Activated naive CD8-positive, alpha-beta T cell (primary cell): ENCODE measurements at regions not wholly inside any gene's neighbourhood (a gene's known extent, or its start where the extent isn't known, plus 50 kb on each side); places are given as distances from the start of the nearest gene placed in this dataset.

Experiments
- H3K27ac Mint-ChIP-seq: one replicate; pipeline ENCODE4 v1.8.0; 2021; ENCODE audit warnings: mixed read lengths
- H3K27me3 Mint-ChIP-seq: one replicate; pipeline ENCODE4 v1.8.0; 2021; ENCODE audit warnings: mixed read lengths
- H3K36me3 Mint-ChIP-seq: one replicate; pipeline ENCODE4 v1.8.0; 2021; ENCODE audit warnings: mixed read lengths
- H3K4me1 Mint-ChIP-seq: one replicate; pipeline ENCODE4 v1.8.0; 2021; ENCODE audit warnings: low read depth, mixed read lengths
- H3K4me3 Mint-ChIP-seq: one replicate; pipeline ENCODE4 v1.8.0; 2021; ENCODE audit warnings: mild to moderate bottlenecking, mixed read lengths
- H3K9me3 Mint-ChIP-seq: one replicate; pipeline ENCODE4 v1.8.0; 2021; ENCODE audit warnings: low read depth, mixed read lengths

DNA sequence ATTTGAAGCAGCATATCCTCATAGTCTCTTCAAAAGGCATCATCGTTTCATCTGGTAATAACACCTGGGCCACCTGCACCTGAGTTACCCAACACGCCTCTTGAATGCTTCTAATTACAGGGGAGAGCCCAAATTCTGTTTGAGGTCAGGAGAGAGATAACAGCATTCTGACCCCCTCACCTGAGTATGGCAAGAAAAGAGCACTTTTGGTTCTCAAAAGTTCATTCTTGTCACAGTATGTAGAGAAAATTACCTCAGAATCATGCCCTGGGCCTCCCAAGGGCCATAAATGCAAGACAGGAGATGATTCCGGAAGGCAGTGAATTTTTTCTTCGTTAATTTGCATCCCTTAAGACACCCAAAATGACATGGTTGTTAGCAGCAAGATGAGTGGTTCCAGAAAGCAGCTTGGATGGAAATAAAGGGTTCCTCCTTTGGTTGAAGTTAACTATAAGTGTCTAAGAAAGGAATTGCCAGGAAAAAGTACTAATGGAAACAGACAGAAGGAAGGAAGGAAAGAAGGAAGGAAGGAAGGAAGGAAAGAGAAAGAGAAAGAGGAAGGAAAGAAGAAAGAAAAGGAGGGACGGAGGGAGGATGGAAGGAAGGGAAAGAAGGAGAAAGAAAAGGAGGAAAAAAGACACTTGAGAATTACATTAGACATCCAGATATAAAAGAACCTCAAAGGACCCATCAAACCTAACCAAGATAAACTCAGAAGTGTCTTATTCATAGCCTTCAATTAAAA lies 228.4 kb upstream of the RHOBTB1 start:
- no peak overlapping the region for H3K27ac Mint-ChIP-seq
- peaks cover 9% of the 10 kb centered on the region for H3K9me3 Mint-ChIP-seq
- no peak overlapping the region for H3K4me3 Mint-ChIP-seq
- peaks cover 3% of the 10 kb centered on the region for H3K27me3 Mint-ChIP-seq
- H3K4me1 Mint-ChIP-seq = no peaks in the 10 kb centered on the region
- H3K36me3 Mint-ChIP-seq = no peaks in the 10 kb centered on the region

DNA sequence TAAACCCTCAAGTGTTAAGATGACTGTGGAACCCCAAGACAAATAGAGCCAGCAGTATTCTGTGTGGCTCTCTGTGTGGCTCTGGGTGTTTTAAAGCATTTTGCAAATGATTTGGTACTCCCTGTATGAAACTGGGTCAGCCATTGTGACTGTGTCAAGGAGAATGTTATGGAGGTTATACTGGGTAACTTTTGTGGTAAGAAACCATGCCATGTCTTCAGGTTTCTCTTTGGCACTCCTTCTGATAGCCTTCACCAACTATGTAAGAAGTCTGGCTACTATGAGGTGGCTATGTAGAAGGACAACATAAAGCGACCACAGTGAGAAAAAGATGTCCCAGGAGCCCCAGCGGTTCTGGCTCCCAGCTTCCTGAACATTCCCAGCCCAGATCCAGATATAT lies 226.6 kb upstream of the RHOBTB1 start:
- no peaks in the 10 kb centered on the region for H3K4me1 Mint-ChIP-seq
- H3K4me3 Mint-ChIP-seq = no peak overlapping the region
- H3K9me3 Mint-ChIP-seq = peaks cover 10% of the 10 kb centered on the region
- H3K27me3 Mint-ChIP-seq = peaks cover 3% of the 10 kb centered on the region
- H3K36me3 Mint-ChIP-seq = no peaks in the 10 kb centered on the region
- H3K27ac Mint-ChIP-seq = no peak overlapping the region

- no peaks in the 10 kb centered on the region for H3K36me3 Mint-ChIP-seq
- H3K4me1 Mint-ChIP-seq = no peaks in the 10 kb centered on the region
- H3K4me3 Mint-ChIP-seq = no peak overlapping the region
- no peak overlapping the region for H3K27ac Mint-ChIP-seq
- H3K27me3 Mint-ChIP-seq = peaks cover 3% of the 10 kb centered on the region
- H3K9me3 Mint-ChIP-seq = peaks cover 10% of the 10 kb centered on the region
Observed at GRCh38 chr10:61169294-61169693, 225.3 kb upstream of the RHOBTB1 start.

DNA sequence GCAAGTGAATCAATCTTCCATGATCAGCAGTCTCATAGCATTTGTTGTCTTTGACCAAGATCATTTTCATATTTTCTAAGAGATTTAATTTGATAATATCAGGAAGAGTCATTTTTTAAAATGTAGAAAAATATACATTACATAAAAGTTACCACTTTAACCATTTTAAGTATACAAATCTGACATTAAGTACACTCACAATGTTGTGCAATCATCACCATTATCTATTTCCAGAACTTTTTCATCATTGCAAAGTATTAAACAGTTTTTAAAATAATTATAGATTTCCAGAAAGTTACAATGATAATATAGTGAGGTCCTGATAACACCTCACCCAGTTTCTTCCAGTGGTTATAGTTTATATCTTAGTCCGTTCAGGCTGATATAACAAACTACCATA lies 222.5 kb upstream of the RHOBTB1 start:
- H3K9me3 Mint-ChIP-seq = peaks cover 10% of the 10 kb centered on the region
- H3K27me3 Mint-ChIP-seq = no peaks in the 10 kb centered on the region
- no peaks in the 10 kb centered on the region for H3K36me3 Mint-ChIP-seq
- no peak overlapping the region for H3K27ac Mint-ChIP-seq
- no peak overlapping the region for H3K4me3 Mint-ChIP-seq
- no peaks in the 10 kb centered on the region for H3K4me1 Mint-ChIP-seq

- Mint-ChIP-seq H3K9me3 (peaks cover 10% of the 10 kb centered on the region), H3K27ac (no peak overlapping the region), H3K27me3 (no peaks in the 10 kb centered on the region), H3K36me3 (no peaks in the 10 kb centered on the region), H3K4me1 (no peaks in the 10 kb centered on the region), H3K4me3 (no peak overlapping the region)
Observed at GRCh38 chr10:61166065-61166464, 222.1 kb upstream of the RHOBTB1 start.

GRCh38 chr10:61164458-61165160 lies 220.6 kb upstream of the RHOBTB1 start:
- no peak overlapping the region for H3K4me3 Mint-ChIP-seq
- no peak overlapping the region for H3K27ac Mint-ChIP-seq
- no peaks in the 10 kb centered on the region for H3K27me3 Mint-ChIP-seq
- H3K36me3 Mint-ChIP-seq = no peaks in the 10 kb centered on the region
- H3K9me3 Mint-ChIP-seq = peaks cover 10% of the 10 kb centered on the region
- H3K4me1 Mint-ChIP-seq = no peaks in the 10 kb centered on the region

DNA sequence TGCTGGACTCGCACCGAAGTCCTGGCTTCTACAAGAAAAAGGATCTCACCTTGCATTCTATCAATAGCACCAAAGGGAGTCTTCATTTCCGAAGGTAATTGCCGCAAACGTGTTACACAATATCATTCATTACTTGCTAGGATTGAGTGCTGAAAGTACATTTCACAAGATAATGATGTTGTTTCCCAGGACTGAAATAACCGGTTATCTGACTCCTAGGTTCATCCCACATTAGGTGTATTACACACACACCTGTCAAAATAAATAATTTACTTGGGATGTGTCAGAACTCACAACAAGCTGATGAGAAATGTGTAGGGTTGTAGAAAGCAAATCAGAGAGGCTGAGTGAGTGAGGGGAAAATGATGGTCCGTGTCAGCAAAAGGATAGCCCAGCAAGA lies 219.4 kb upstream of the RHOBTB1 start:
- Mint-ChIP-seq H3K36me3 (no peaks in the 10 kb centered on the region), H3K27me3 (no peaks in the 10 kb centered on the region), H3K9me3 (peaks cover 10% of the 10 kb centered on the region), H3K27ac (no peak overlapping the region), H3K4me1 (no peaks in the 10 kb centered on the region), H3K4me3 (no peak overlapping the region)

DNA sequence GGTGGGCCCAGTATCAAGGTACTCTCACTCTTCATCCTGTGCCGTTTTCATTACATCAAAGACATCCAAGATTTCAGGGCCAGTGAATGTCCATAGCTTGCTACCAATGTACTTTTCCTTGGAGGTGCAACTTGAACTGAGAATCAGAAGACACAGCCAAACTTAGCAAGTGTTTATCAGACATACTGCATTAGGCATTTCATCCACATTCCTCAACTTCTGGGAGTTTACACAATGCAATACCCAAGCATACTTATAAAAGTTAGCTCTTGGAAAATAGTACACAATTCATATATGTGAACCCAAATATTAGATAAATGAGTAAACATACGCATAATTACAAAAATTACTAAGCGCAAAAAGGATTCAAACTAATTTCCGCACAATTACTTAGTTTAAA lies 216.3 kb upstream of the RHOBTB1 start:
- Mint-ChIP-seq H3K9me3 (no peaks in the 10 kb centered on the region), H3K27ac (no peak overlapping the region), H3K4me3 (no peak overlapping the region), H3K36me3 (no peaks in the 10 kb centered on the region), H3K4me1 (no peaks in the 10 kb centered on the region), H3K27me3 (no peaks in the 10 kb centered on the region)

DNA sequence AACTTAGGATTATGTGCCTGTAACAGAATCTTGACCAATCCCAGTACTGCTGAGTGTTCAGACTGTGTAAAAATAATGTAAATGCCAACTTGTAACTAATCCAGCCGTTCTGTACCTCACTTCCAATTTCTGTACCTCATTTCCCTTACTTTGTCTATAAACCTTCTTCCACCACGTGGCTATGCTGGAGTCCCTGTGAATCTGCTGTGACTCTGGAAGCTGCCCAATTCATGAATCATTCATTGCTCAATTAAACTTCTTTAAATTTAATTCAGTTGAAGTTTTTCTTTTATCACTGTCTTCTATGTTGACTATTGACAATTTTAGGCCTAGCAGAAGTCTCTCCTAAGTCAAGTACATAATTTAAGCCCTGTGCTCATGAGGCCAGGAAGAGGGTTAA lies 215.3 kb upstream of the RHOBTB1 start:
- Mint-ChIP-seq H3K36me3 (no peaks in the 10 kb centered on the region), H3K27ac (no peak overlapping the region), H3K27me3 (no peaks in the 10 kb centered on the region), H3K4me3 (no peak overlapping the region), H3K9me3 (no peaks in the 10 kb centered on the region), H3K4me1 (no peaks in the 10 kb centered on the region)

- H3K4me1 Mint-ChIP-seq = no peaks in the 10 kb centered on the region
- H3K27me3 Mint-ChIP-seq = no peaks in the 10 kb centered on the region
- H3K36me3 Mint-ChIP-seq = no peaks in the 10 kb centered on the region
- no peak overlapping the region for H3K4me3 Mint-ChIP-seq
- no peak overlapping the region for H3K27ac Mint-ChIP-seq
- H3K9me3 Mint-ChIP-seq = no peaks in the 10 kb centered on the region
Observed at GRCh38 chr10:61157182-61157581, 213.2 kb upstream of the RHOBTB1 start.

- H3K27me3 Mint-ChIP-seq = no peaks in the 10 kb centered on the region
- H3K36me3 Mint-ChIP-seq = no peaks in the 10 kb centered on the region
- no peaks in the 10 kb centered on the region for H3K9me3 Mint-ChIP-seq
- H3K4me3 Mint-ChIP-seq = no peak overlapping the region
- no peak overlapping the region for H3K27ac Mint-ChIP-seq
- no peaks in the 10 kb centered on the region for H3K4me1 Mint-ChIP-seq
Observed at GRCh38 chr10:61153771-61154170, 209.8 kb upstream of the RHOBTB1 start.

DNA sequence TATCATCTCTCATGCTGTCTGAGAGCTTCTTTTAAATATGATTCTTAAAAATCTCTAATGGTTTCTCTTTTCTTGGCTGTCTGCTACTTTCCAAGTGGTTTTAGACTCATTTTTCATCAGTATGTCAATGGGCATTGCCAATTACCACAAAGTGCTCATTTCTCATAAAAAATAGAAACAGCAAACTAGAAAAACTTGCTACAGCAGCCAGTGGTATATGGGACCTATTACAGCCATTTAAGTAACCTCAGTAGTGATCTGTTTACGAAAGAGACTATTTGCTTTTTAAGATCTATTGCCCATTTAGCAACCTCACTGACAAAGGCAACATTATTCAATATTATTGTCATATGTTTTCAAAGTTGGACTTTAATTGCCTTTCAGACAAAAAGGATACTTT lies 207.1 kb upstream of the RHOBTB1 start:
- no peaks in the 10 kb centered on the region for H3K36me3 Mint-ChIP-seq
- no peaks in the 10 kb centered on the region for H3K9me3 Mint-ChIP-seq
- no peak overlapping the region for H3K27ac Mint-ChIP-seq
- H3K4me3 Mint-ChIP-seq = no peak overlapping the region
- no peaks in the 10 kb centered on the region for H3K4me1 Mint-ChIP-seq
- peaks cover 2% of the 10 kb centered on the region for H3K27me3 Mint-ChIP-seq

GRCh38 chr10:61148451-61148850 lies 204.5 kb upstream of the RHOBTB1 start:
- peaks cover 2% of the 10 kb centered on the region for H3K27me3 Mint-ChIP-seq
- no peaks in the 10 kb centered on the region for H3K9me3 Mint-ChIP-seq
- H3K4me3 Mint-ChIP-seq = no peak overlapping the region
- no peak overlapping the region for H3K27ac Mint-ChIP-seq
- no peaks in the 10 kb centered on the region for H3K36me3 Mint-ChIP-seq
- H3K4me1 Mint-ChIP-seq = no peaks in the 10 kb centered on the region

DNA sequence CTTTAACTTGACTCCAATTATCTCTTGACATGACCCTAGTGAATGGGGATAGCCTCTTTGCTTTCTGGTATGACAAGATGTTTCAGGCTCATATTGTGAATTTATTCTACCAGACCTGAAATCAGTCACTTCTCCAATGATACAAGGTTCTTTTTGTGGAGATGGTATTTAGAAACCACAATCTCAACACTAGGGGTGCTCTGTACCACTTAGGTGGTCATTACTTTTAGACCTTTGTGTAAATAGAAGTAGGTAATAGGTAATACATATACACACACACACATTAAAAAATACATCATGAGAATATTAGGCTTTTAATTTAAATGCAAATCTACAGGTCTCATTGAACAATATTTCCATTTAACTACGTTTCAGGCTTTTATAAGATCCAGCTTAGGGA lies 199.0 kb upstream of the RHOBTB1 start:
- Mint-ChIP-seq H3K27me3 (peaks cover 6% of the 10 kb centered on the region), H3K4me1 (no peaks in the 10 kb centered on the region), H3K27ac (no peak overlapping the region), H3K4me3 (no peak overlapping the region), H3K9me3 (no peaks in the 10 kb centered on the region), H3K36me3 (no peaks in the 10 kb centered on the region)

DNA sequence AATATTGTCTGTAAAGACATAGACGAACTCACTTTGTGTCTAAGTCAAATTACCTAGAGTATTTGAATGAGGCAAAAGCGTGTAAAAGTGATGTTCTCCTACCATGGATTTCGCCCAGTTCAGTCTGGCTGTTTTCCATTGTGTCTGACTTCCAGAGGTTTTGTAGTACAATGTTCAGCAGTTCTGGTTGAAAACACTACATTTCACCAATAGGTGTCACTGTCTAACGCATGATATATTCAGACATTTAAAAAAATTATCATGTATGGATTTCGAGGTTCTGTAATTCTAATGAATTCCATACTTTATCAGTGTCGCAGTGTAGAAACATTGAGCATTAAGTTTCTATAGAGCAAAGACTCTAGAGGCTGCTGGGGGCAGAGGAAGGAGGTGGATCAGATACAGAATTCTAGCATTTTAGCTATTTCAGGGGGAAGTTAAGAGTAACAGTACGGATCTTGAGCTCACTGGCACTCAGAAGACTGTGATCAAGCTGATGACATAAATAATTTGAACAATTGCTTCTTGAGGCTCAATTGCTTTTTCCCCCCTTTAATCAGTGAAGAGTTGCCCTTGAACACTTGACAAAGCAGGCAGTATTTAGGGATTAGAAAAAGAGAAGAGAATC lies 196.9 kb upstream of the RHOBTB1 start:
- Mint-ChIP-seq H3K36me3 (no peaks in the 10 kb centered on the region), H3K9me3 (no peaks in the 10 kb centered on the region), H3K4me3 (no peak overlapping the region), H3K27ac (no peak overlapping the region), H3K27me3 (peaks cover 5% of the 10 kb centered on the region), H3K4me1 (no peaks in the 10 kb centered on the region)
